GM20431 (cell line): ENCODE measurements at regions not wholly inside any gene's neighbourhood (a gene's known extent, or its start where the extent isn't known, plus 50 kb on each side); places are given as distances from the start of the nearest gene placed in this dataset.

Experiments
- in situ Hi-C: fragments of 300-500 bp; cut with MseI, MboI; formaldehyde crosslinking; loops from one replicate; pipeline ENCODE4 v1.15.0; 2020; ENCODE audit warnings: low sequenced_read_pairs; ENCODE audit not compliant: unreplicated experiment

DNA sequence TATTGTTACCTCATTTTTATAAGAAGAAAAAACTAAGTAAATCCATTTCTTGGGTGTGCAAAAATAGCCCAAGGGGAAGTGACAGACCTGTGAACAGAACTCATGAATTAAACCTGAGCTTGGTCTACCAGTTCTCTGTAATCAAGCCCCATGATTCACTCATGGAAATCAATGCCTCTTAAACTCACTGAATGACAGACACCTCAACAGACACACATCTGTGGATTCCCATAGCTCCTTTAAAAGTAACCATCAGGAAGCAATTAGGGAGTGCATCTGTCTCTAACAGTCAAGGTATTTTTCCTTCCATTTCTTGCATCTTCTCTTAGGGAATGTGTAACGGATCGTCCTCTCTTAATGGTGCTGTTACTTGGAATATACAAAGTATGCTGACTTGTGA lies 215.0 kb upstream of the EEA1 start:
- in situ Hi-C loops: no loop called here

DNA sequence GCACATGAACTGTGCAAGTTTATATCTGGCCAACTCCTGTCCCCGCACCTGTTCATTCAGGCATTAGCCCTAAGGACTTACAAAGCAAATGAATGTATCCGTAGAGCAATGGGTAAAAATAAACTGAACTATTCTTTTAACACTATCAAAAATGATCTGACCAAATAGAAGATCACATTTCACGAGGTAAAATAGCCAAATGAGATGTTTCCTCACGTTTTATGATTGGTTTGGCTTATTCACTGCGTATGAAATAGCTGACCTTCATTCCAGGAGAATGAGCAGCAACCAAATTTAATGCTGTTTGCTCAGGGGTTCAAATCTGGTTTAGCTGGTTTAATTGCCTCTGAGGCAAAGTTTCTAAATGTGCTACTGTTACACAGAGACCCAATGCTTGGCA lies 216.0 kb upstream of the EEA1 start:
- in situ Hi-C loops: no loop called here

DNA sequence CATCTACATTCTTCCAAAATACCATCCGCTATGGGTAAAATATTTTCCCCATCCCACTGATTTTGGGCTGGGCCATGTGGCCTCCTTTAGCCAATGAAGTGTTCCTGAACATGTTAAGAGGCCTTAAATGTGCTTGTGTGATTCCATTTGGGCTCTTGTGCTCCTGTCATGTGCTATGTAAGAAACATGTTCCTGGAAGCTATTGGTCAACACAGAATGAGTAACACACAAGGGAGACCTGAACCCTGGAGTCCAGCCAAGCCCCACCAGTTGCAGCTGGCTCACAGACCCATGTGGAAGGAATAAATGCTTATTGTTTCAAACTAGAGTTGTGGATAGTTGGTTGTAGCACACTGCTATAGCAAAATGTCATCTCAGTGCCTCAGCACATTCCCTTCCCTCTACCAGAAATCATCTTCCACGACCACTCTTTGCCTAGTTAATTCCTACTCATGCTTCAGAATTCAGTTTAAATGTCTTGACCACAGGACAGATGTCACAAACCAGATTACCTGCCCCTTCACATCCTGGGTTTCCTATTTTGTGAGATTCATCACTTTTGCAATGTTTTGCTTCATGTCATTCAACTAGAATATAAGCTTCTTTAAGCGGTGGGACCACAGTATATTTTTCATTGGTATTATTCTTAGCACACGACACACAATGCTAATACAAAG lies 217.3 kb upstream of the EEA1 start:
- in situ Hi-C loops: no loop called here

DNA sequence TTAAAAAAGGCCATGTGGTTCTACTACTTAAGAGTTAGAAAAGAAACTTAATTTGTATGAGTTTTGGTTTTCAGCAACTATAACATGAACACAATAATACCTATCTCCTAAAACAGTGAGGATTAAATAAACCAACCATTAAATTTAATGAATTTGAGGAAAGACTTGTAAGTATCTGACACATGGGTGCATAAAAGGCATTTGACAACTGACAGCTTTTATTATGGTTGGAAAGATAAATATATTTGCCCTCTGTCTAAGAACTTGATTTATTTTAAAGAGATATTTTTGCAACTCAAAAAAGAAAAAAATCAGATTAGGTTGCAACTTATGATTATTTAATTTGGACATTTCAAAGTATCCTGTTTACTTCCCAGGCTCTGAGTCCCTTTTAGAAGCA lies 217.9 kb upstream of the EEA1 start:
- in situ Hi-C loops: no loop called here

GRCh38 chr12:93148412-93148811 lies 219.3 kb upstream of the EEA1 start:
- in situ Hi-C loops: no loop called here

DNA sequence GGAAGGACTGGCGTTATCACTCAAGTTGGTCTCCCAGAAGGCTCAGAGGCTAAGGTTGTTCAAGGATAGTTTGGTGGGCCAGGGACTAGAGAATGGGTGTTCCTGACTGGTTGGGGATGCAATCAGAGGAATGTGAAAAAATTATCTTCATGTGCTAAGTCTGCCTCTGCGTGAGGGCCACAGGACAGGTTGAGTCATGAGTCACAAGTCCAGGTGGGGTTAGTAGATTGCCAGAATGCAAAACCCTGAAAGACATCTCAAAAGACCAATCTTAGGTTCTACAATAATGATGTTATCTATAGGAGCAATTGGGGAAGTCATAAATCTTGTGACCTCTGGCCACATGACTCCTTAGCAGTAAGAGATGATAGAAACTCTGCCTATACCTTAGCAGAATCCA lies 220.1 kb upstream of the EEA1 start:
- in situ Hi-C loops: no loop called here

DNA sequence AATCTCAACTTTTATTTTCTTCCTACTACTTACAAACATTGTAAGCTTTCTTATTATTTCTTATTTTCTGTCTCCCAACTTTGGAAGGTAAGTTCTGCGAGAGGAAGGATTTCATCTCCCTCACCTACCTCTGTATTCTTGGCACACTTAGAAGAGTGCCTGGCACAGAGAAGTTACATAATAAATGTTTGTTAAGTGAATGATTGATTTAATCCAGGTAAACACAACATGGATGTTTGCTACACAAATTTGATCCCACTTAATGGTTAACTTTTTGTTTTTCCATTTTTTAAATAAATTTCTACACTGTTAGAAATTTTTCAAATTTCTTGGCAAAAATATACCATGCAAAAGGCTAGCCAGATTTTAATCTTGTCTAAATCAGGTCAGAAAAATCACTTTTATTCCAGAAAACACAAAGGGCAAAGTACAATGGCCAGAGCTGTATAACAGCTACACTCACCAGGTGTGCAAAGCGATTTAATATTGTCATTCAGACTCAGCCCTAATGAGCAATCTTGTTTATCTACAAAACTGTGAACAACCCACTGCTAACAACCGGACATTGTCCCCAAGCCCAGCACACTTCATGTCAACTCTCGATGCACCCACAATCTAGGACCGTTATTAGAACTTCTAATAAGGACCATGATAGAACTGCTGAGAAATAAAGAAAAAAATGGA lies 222.1 kb upstream of the EEA1 start:
- in situ Hi-C loops: no loop called here

- in situ Hi-C loops: no loop called here
These were observed 223.5 kb upstream of the EEA1 start for GRCh38 chr12:93152617-93153016.

DNA sequence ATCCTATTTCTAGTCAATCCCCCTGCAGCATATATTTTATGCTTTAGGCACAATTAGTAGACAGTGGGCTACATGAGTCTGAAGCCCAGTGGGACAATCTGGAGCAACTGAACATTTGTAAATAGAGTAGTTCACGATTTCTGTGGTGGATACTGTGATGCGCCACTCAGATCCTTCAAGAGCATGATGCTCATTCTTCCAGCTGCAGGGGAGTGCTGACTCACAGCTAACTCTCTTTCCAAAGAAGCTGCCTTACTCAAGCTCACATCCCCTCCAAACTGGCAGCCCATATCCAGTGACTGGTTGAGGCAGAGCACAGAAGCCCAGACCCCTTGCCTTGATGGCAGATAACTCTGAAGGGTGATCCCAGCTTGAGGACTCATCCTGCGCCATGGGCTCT lies 224.2 kb upstream of the EEA1 start:
- in situ Hi-C loops: no loop called here

DNA sequence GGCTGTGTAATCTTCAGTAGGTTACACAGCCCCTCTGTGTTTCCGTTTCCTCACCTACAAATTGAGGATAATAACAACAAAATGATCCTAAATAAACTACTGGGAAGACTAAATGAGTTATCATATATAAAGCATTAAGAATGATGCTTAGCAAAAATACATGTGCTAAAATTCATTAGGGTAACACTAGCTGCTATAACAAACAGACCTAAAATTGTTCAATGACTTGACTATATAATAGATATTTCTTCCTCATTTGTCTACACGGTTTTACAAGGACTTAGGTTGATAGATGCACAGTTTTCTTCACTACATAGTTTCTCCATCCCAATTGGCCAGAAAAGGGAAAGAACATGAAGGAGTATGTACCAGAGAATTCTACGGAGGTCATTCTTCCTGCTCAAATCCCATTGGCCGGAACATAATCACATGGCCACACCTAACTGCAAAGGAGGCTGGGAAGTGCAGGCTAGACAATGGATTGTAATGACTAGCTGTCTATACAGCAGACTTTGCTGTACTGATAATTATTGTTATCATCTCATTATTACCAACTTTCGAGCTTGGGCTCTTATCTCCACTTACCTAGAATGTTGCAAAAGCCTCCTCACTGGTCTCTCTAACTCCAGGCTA lies 223.5 kb upstream of the NUDT4 start:
- in situ Hi-C loops: no loop called here

DNA sequence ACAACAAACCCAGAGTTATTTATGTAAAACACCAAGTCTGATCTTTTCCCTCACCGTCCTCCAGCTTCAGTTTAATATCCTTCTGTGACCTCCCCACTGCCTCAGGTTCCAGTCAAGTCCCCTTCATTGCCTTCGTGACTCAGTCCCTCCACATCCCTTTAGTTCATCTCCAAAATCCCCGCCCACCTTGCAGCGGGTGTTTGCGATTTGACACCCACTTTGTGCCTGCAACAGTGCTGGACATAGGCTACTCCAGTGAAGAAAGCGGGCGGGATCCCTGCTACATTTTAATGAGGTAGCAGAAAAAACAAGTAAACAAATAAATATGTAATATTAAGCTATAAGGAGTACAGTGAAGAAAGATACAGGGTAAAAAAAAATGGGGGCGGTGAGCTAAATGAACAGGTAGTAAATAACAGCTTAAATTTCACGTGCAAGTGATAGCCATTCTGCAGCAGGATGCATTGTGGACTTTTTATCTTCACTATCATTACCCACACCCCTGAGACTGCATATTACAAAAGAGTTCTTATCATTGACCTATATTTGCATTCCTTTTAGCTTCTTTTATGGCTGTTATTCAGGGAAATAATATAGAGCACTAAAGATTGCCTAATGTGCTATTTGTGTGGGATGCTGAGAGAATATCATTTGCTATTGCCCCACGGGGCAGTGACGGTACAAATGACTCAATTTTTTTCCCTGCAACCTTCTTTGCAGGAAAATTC lies 222.8 kb upstream of the NUDT4 start:
- in situ Hi-C loops: no loop called here

GRCh38 chr12:93156086-93156716 lies 221.5 kb upstream of the NUDT4 start:
- in situ Hi-C loops: no loop called here

- in situ Hi-C loops: no loop called here
These were observed 220.4 kb upstream of the NUDT4 start for GRCh38 chr12:93157279-93157678.

- in situ Hi-C loops: no loop called here
These were observed 219.5 kb upstream of the NUDT4 start for GRCh38 chr12:93158065-93158843.

GRCh38 chr12:93163260-93164036 lies 214.3 kb upstream of the NUDT4 start:
- in situ Hi-C loops: no loop called here

GRCh38 chr12:93164103-93164880 lies 213.4 kb upstream of the NUDT4 start:
- in situ Hi-C loops: no loop called here

DNA sequence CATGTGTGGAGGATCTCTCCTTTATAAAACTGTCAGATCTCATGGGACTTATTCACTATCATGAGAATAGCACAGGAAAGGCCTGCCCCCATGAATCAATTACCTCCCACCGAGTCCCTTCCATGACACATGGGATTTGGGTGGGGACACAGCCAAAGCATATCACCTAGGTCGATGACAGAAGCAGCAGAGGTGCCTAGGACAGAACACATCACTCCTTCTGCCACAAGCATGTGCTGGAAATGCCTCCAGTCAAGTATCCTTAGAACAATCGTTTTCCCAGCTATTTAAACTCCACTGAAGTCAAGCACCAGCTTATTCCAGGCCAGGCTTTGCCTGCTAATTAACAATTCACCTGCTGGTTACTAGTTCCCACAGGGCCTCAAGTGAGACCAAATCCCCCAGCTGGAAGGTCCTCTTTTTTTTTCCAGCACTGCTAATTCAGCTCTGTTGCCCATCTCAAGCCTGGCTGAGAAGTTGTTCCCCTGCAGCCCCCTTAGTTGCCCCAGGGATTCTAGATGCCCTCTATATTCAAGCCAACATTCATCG lies 212.3 kb upstream of the NUDT4 start:
- in situ Hi-C loops: no loop called here
